Small intestine (tissue), 7 donors: ENCODE measurements at regions not wholly inside any gene's neighbourhood (a gene's known extent, or its start where the extent isn't known, plus 50 kb on each side); places are given as distances from the start of the nearest gene placed in this dataset.

Experiments used
- DNase-seq, 2 donors: peaks; one replicate each; pipeline versions ENCODE4 v3.0.0 to v3.0.0-alpha.2; 2013
- FAIRE-seq: peaks from 2 replicates; lab custom pipeline; 2012; peaks lifted over from hg19 to GRCh38; lab: Jason Lieb, UNC
- H3K27ac ChIP-seq, 3 donors: one replicate each; pipeline ENCODE4 v1.5.1; 2013; ENCODE audit warnings: low read length in 2 of 3, mild to moderate bottlenecking in 2 of 3, control low read depth in 1 of 3, inconsistent platforms in 1 of 3, low read depth in 1 of 3, moderate library complexity in 1 of 3
- H3K27me3 ChIP-seq, 3 donors: one replicate each; pipeline ENCODE4 v1.6.1; 2013; ENCODE audit warnings: low read length in 3 of 3, inconsistent platforms in 1 of 3; ENCODE audit not compliant: control insufficient read depth in 3 of 3, insufficient read depth in 3 of 3
- H3K36me3 ChIP-seq, 3 donors: one replicate each; pipeline ENCODE4 v1.6.1; 2013; ENCODE audit warnings: low read length in 3 of 3, inconsistent platforms in 1 of 3, low read depth in 1 of 3, mild to moderate bottlenecking in 1 of 3, moderate library complexity in 1 of 3; ENCODE audit not compliant: control insufficient read depth in 3 of 3, insufficient read depth in 2 of 3
- H3K4me1 ChIP-seq, 3 donors: one replicate each; pipeline ENCODE4 v1.6.1; 2013; ENCODE audit warnings: low read length in 2 of 3, inconsistent platforms in 1 of 3, low read depth in 1 of 3, mild to moderate bottlenecking in 1 of 3, moderate library complexity in 1 of 3; ENCODE audit not compliant: control insufficient read depth in 3 of 3, insufficient read depth in 2 of 3
- H3K4me3 ChIP-seq, 3 donors: one replicate each; pipeline ENCODE4 v1.5.1; 2013; ENCODE audit warnings: low read length in 3 of 3, control low read depth in 1 of 3, inconsistent platforms in 1 of 3, low read depth in 1 of 3, mild to moderate bottlenecking in 1 of 3, moderate library complexity in 1 of 3
- H3K9me3 ChIP-seq, 2 donors: one replicate each; pipeline ENCODE4 v1.6.1; 2013; ENCODE audit warnings: low read depth in 1 of 2, low read length in 1 of 2; ENCODE audit not compliant: control insufficient read depth in 2 of 2, insufficient read depth in 1 of 2
- WGBS, 3 donors: extraction: QIAGEN DNeasy Blood & Tissue Kit; methylation state at CpG; one replicate each; pipeline ENCODE4 v1.1.7; 2013; 5-methylcytosine and 5-hydroxymethylcytosine counted together
- donor health status: healthy with polysubstance abuse.
- donor health status: control.
- donor health status: control.
- donor health status: Bipolar disorder and iron deficiency.
- donor health status: healthy.

- Histone ChIP-seq H3K4me1 (no peaks in the 10 kb centered on the region), H3K9me3 (no peaks in the 10 kb centered on the region), H3K27ac (no peak overlapping the region), H3K27me3 (no peaks in the 10 kb centered on the region), H3K4me3 (no peak overlapping the region), H3K36me3 (no peaks in the 10 kb centered on the region)
- 60 to 79% (median 78%) methylated on average over 2 of the region's 2 CpGs for WGBS, 3 donors
- FAIRE-seq: no peak
- peak in 1 of 2 donors; percentile 2 for DNase-seq
These were observed 112.9 kb upstream of the VCX start for GRCh38 chrX:7730071-7730470.

DNA sequence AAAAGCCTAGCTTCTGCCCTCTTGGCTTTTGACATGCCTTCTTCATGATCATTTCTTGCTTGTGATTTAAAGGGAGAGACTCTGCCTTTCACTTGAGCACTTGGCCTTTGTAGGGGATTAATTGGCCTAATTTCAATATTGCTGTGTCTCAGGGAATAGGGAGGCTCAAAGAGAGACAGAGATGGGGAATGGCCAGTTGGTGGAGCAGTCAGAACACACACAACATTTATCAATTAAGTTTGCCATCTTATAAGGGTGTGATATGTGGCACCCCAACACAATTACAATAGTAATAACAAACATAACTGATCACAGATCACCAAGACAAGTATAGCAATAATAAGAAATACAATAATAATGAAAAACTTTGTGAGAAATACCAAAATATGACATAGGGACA is 122.5 kb upstream of the VCX start:
- FAIRE-seq: no peak
- DNase-seq: peak in 1 of 2 donors; percentile 0
- H3K4me1 ChIP-seq: no peaks in the 10 kb centered on the region
- H3K36me3 ChIP-seq: no peaks in the 10 kb centered on the region
- H3K9me3 ChIP-seq: no peaks in the 10 kb centered on the region
- no peak overlapping the region for H3K27ac ChIP-seq
- no peaks in the 10 kb centered on the region for H3K27me3 ChIP-seq
- no peak overlapping the region for H3K4me3 ChIP-seq

DNA sequence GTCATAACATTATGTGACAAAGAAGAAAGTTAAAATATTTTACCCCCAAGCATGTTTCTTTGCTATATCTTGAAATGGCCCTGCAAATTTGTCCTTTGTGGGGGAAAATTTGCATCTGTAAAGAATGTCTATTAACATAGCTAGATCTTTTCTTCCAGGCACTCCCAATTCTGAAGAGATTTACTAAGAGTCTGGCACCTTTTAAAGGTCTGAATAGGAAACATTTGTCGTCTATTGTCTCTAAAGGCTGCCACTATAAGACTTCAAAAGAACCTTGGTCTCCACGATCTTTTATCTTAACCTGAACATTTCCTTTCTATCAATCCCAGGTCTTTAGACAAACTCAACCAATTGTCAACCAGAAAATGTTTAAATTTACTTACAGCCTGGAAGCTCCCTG is 128.6 kb upstream of the VCX start:
- no peak overlapping the region for H3K4me3 ChIP-seq
- no peaks in the 10 kb centered on the region for H3K9me3 ChIP-seq
- no peaks in the 10 kb centered on the region for H3K36me3 ChIP-seq
- WGBS, 3 donors: 26 to 53% (median 28%) methylated on average over 2 of the region's 2 CpGs
- FAIRE-seq (no peak), DNase-seq (no peak)
- H3K4me1 ChIP-seq: no peaks in the 10 kb centered on the region
- H3K27ac ChIP-seq: no peak overlapping the region
- no peaks in the 10 kb centered on the region for H3K27me3 ChIP-seq

DNA sequence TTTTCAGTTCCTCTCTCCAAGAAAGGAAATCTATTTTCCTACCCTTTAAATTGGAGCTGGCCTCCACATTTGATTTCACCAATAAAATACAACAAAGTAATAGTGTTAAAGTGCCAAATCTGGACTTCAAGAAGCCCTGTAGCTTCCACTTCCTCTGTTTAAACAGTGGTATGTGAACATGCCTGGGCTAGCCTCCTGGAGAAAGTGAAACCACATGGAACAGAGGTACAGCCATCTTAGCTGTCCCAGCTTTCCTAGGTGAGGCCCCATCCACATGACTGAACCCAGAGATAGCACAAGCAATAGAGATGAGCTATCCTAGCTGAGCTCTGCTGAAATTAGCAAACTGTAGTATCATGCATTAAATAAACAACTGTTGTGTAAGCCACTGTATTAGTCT is 131.8 kb upstream of the VCX start:
- H3K9me3 ChIP-seq: no peaks in the 10 kb centered on the region
- H3K4me1 ChIP-seq: no peaks in the 10 kb centered on the region
- no peaks in the 10 kb centered on the region for H3K27me3 ChIP-seq
- no peak overlapping the region for H3K27ac ChIP-seq
- H3K4me3 ChIP-seq: no peak overlapping the region
- DNase-seq (peak in 1 of 2 donors; percentile 1), FAIRE-seq (no peak)
- H3K36me3 ChIP-seq: no peaks in the 10 kb centered on the region

DNA sequence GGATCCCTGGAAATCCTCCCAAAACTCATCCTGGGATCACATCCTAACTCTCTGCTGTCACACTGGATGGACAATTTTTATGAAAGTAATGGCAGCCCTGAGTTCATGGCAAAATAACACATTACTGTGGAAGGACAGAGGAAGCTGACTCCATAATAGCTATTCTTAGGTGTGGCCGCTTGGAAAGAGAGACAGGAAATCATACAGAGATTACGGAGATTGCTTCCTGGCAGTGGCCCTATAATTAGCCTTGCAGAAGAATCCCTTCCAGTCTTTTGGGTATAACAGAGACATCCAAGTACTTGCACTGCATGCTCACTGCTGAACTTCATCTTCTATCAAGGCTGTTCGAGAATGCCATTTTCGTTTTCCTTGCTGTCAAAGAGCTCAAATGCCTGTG is 133.1 kb upstream of the VCX start:
- FAIRE-seq (no peak), DNase-seq (no peak)
- Histone ChIP-seq H3K36me3 (no peaks in the 10 kb centered on the region), H3K9me3 (no peaks in the 10 kb centered on the region), H3K27me3 (no peaks in the 10 kb centered on the region), H3K27ac (no peak overlapping the region), H3K4me1 (no peaks in the 10 kb centered on the region), H3K4me3 (no peak overlapping the region)
- WGBS, 3 donors: 54 to 66% (median 63%) methylated on average over 4 of the region's 4 CpGs

DNA sequence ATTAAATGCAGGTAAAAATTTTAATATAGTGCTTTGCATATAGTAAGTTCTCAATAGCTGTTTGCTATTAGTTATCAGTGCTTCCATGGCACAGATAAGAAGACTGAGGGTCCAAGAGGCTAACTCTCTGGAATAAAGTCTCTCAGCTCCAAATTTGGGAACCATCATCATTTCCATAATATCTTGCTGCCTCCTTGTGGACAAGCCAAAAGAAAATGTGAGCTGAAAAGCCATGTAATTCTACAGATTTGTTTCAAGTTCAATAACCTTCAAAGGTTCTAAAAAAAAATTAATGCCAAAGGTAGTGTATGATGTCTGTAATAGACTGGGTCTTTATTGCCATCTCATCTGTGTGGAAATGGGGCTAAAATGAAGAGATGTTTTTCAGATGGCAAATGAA is 136.9 kb upstream of the VCX start:
- DNase-seq (no peak), FAIRE-seq (no peak)
- Histone ChIP-seq H3K27ac (no peak overlapping the region), H3K4me3 (no peak overlapping the region), H3K9me3 (no peaks in the 10 kb centered on the region), H3K36me3 (no peaks in the 10 kb centered on the region), H3K27me3 (no peaks in the 10 kb centered on the region), H3K4me1 (no peaks in the 10 kb centered on the region)

DNA sequence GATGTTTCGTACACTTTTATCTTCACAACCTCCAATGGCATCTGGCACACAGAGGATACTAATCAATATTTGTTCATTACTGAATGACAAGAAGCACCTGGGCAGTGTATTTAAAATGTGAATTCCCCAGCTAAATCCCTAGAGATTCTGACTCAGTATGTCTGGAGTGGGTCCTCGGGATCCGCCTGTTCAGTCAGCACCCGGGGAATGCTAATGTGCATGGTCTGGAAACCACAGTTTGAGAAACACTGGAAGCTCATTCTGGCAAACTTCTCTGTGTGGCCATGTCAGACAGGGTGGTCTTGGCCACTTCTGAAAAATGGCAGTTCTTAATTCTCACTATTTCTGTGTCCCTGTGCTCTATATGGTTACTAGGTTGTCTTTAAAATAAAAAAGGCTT is 138.8 kb upstream of the VCX start:
- Histone ChIP-seq H3K4me1 (no peaks in the 10 kb centered on the region), H3K36me3 (no peaks in the 10 kb centered on the region), H3K27me3 (no peaks in the 10 kb centered on the region), H3K4me3 (no peak overlapping the region), H3K9me3 (no peaks in the 10 kb centered on the region), H3K27ac (no peak overlapping the region)
- WGBS, 3 donors: 75 to 81% (median 76%) methylated on average over 4 of the region's 4 CpGs
- no peak for FAIRE-seq
- DNase-seq: no peak

- FAIRE-seq: peak; percentile 72
- H3K27ac ChIP-seq: no peak overlapping the region
- H3K36me3 ChIP-seq: no peaks in the 10 kb centered on the region
- WGBS, 3 donors: 54 to 87% (median 69%) methylated on average over 2 of the region's 2 CpGs
- no peaks in the 10 kb centered on the region for H3K9me3 ChIP-seq
- H3K4me1 ChIP-seq: no peaks in the 10 kb centered on the region
- DNase-seq: no peak
- H3K4me3 ChIP-seq: no peak overlapping the region
- no peaks in the 10 kb centered on the region for H3K27me3 ChIP-seq
These were observed 144.7 kb upstream of the VCX start for GRCh38 chrX:7698248-7698647.

DNA sequence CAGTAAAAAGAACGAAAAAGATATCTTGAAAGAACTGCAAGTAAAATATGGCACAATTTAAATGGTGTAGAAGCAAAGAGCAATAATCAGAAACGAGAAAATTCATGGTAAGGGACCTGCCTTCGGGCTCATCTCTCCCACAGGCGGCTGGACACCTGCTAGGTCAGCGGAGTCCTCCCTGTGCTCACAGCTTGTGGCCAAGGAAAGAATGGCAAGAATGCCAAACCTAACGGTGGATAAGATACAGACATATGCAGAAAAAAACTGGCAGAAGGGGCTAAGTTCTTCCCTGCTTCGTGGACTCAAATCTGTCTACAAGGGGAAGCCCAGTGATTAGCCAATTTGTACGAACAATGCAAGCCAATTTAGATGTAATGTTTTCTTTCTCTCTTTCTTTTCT is 152.1 kb upstream of the VCX start:
- FAIRE-seq: no peak

More for the DNA sequence above, 152.1 kb upstream of the VCX start:
- DNase-seq: no peak
- Histone ChIP-seq H3K27ac (no peak overlapping the region), H3K4me1 (no peaks in the 10 kb centered on the region), H3K4me3 (no peak overlapping the region), H3K9me3 (no peaks in the 10 kb centered on the region), H3K36me3 (no peaks in the 10 kb centered on the region), H3K27me3 (no peaks in the 10 kb centered on the region)
- 52 to 55% (median 54%) methylated on average over 8 of the region's 8 CpGs for WGBS, 3 donors
